Ovary (tissue), 3 donors: ENCODE measurements at regions not wholly inside any gene's neighbourhood (a gene's known extent, or its start where the extent isn't known, plus 50 kb on each side); places are given as distances from the start of the nearest gene placed in this dataset.
"Not testable (repeated sequence)": the region's sequence is repeated elsewhere in the genome, so short reads cannot be mapped to it uniquely, and the experiment has no call there.

Experiments used
- CTCF ChIP-seq, 3 donors: fragments of 450-650 bp in 2 of 3; fragments of 200-600 bp in 1 of 3; IDR thresholded peaks; one replicate each; pipeline versions ENCODE4 v1.5.1 to v1.8.0; 2016 to 2022; ENCODE audit warnings: antibody characterized with exemption in 3 of 3, mild to moderate bottlenecking in 1 of 3
- POLR2A ChIP-seq: fragments of 450-650 bp; IDR thresholded peaks from one replicate; pipeline ENCODE4 v1.6.1; 2017; ENCODE audit warnings: antibody characterized with exemption, mild to moderate bottlenecking, moderate library complexity
- donor health status: DM: no; HTN: no; CAD: no.

DNA sequence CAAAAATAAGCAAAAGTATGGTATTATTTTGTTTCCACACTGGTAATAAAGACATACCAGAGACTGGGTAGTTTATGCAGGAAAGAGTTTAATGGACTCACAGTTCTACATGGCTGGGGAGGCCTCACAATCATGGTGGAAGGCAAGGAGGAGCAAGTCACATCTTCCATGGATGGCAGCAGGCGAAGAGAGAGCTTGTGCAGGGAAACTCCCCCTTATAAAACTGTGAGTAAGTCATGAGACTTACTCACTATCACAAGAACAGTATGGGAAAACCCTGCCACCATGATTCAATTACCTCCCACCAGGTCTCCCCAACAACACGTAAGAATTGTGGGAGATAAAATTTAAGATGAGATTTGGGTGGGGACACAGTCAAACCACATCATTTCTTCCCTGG lies 1283.2 kb upstream of the TMEM132C start:
- TF ChIP-seq CTCF (IDR thresholded peaks at IDR 0.05); POLR2A: not testable (repeated sequence)
